SU-DHL-6 (cell line): ENCODE measurements at regions not wholly inside any gene's neighbourhood (a gene's known extent, or its start where the extent isn't known, plus 50 kb on each side); places are given as distances from the start of the nearest gene placed in this dataset.

Source experiments
- H2AFZ ChIP-seq: fragments of 200-600 bp; sonication (generic); 2 replicates; pipeline ENCODE4 v1.6.1; 2014; ENCODE audit warnings: low read depth, mild to moderate bottlenecking, moderate library complexity, mixed read lengths, antibody characterized with exemption, low read length; ENCODE audit not compliant: severe bottlenecking
- H3F3A ChIP-seq: fragments of 200-600 bp; shearing (Covaris generic); 2 replicates; pipeline ENCODE4 v1.6.0; 2016; ENCODE audit warnings: antibody characterized with exemption, mild to moderate bottlenecking; ENCODE audit not compliant: insufficient read depth
- H3K27ac ChIP-seq: fragments of 200-600 bp; sonication (generic); 2 replicates; pipeline ENCODE4 v1.5.1; 2016; ENCODE audit warnings: low read depth, mild to moderate bottlenecking, low read length, moderate library complexity, mixed read lengths
- H3K27me3 ChIP-seq: fragments of 200-600 bp; sonication (generic), shearing (Covaris generic); 2 replicates; pipeline ENCODE4 v1.6.0; 2014; ENCODE audit warnings: mild to moderate bottlenecking, low read length
- H3K36me3 ChIP-seq: fragments of 200-600 bp; sonication (generic); 2 replicates; pipeline ENCODE4 v1.6.1; 2014; ENCODE audit warnings: mild to moderate bottlenecking, low read length, mixed read lengths
- H3K4me2 ChIP-seq: fragments of 300-600, 200-600 bp; shearing (Covaris generic), sonication (generic); 2 replicates; pipeline ENCODE4 v1.6.0; 2014; ENCODE audit warnings: low read length, low read depth, mild to moderate bottlenecking; ENCODE audit not compliant: poor library complexity, severe bottlenecking
- H3K4me3 ChIP-seq: fragments of 200-600 bp; sonication (generic); 2 replicates; pipeline ENCODE4 v1.5.1; 2014; ENCODE audit warnings: antibody characterized with exemption, low read length, mild to moderate bottlenecking, mixed read lengths; ENCODE audit not compliant: insufficient read depth, poor library complexity, severe bottlenecking
- H3K79me2 ChIP-seq: fragments of 200-600 bp; sonication (generic); 2 replicates; pipeline ENCODE4 v1.6.1; 2014; ENCODE audit warnings: mild to moderate bottlenecking, low read length, moderate library complexity; ENCODE audit not compliant: insufficient read depth
- H3K9ac ChIP-seq: fragments of 200-600 bp; sonication (generic); 2 replicates; pipeline ENCODE4 v1.7.0; 2014; ENCODE audit warnings: mild to moderate bottlenecking, low read length
- H3K9me2 ChIP-seq: fragments of 200-600 bp; sonication (generic); replicated peaks from 2 replicates; pipeline ENCODE4 v1.6.1; 2014; ENCODE audit warnings: low read length; ENCODE audit not compliant: insufficient read depth
- H3K9me3 ChIP-seq: fragments of 200-600 bp; sonication (generic); 2 replicates; pipeline ENCODE4 v1.6.1; 2014; ENCODE audit warnings: low read length, mixed read lengths; ENCODE audit not compliant: insufficient read depth
- H4K20me1 ChIP-seq: fragments of 200-600 bp; sonication (generic); 2 replicates; pipeline ENCODE4 v1.6.1; 2014; ENCODE audit warnings: low read depth, mild to moderate bottlenecking, antibody characterized with exemption, low read length, moderate library complexity, mixed read lengths
- EZH2phosphoT487 ChIP-seq: fragments of 200-600 bp; sonication (generic), shearing (Covaris generic); conservative IDR thresholded peaks from 2 replicates; pipeline ENCODE4 v1.6.1; 2018; ENCODE audit warnings: mild to moderate bottlenecking, antibody characterized with exemption, low read length, moderate library complexity, mixed read lengths
- TF ChIP-seq, protein P1 (sequence below): fragments of 200-600 bp; sonication (generic); IDR thresholded peaks from one replicate; pipeline ENCODE4 v1.5.1; 2017; ENCODE audit warnings: antibody characterized with exemption, mild to moderate bottlenecking, low read length, moderate library complexity; ENCODE audit not compliant: insufficient read depth, poor library complexity, severe bottlenecking

GRCh38 chr17:52368886-52369285, 210.4 kb upstream of the CA10 start:
- Histone ChIP-seq H3K4me3 (no peak overlapping the region), H3K9me3 (no peaks in the 10 kb centered on the region), H3K27ac (no peak overlapping the region), H3K36me3 (no peaks in the 10 kb centered on the region), H2AFZ (no peak overlapping the region), H3K79me2 (no peaks in the 10 kb centered on the region), H3K9ac (no peak overlapping the region), H3K27me3 (no peaks in the 10 kb centered on the region), H3K9me2 (no peaks in the 10 kb centered on the region), H3K4me2 (no peak overlapping the region), H3F3A (no peaks in the 10 kb centered on the region), H4K20me1 (no peaks in the 10 kb centered on the region)
- no peak for TF ChIP-seq EZH2phosphoT487
- TF ChIP-seq, protein P1, sequence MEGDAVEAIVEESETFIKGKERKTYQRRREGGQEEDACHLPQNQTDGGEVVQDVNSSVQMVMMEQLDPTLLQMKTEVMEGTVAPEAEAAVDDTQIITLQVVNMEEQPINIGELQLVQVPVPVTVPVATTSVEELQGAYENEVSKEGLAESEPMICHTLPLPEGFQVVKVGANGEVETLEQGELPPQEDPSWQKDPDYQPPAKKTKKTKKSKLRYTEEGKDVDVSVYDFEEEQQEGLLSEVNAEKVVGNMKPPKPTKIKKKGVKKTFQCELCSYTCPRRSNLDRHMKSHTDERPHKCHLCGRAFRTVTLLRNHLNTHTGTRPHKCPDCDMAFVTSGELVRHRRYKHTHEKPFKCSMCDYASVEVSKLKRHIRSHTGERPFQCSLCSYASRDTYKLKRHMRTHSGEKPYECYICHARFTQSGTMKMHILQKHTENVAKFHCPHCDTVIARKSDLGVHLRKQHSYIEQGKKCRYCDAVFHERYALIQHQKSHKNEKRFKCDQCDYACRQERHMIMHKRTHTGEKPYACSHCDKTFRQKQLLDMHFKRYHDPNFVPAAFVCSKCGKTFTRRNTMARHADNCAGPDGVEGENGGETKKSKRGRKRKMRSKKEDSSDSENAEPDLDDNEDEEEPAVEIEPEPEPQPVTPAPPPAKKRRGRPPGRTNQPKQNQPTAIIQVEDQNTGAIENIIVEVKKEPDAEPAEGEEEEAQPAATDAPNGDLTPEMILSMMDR, result no peak

DNA sequence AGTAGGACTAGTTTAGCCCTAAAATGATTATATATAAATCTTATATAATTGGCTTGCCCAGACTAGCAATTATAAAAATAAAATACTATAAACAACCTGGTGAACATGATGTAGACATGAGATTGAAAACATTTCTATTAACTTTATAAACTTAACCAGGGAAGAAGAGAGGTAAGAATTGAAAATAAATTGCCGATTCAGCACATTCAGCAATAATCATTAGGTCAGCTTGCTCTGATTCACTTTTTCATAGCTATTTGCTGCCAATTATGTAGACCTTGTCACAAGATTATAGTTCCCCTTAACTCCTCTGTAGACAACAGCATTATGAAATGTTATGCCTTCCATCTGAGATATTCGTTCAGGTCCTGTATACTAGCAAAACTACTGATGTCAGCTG, 199.3 kb upstream of the CA10 start:
- TF ChIP-seq, protein P1, result no peak
- TF ChIP-seq EZH2phosphoT487, result no peak
- Histone ChIP-seq H3K9ac (no peak overlapping the region), H3K36me3 (no peaks in the 10 kb centered on the region), H3K27ac (no peak overlapping the region), H3K27me3 (no peaks in the 10 kb centered on the region), H3K9me2 (no peaks in the 10 kb centered on the region), H3K4me2 (no peak overlapping the region), H3K79me2 (no peaks in the 10 kb centered on the region), H2AFZ (no peak overlapping the region), H3F3A (no peaks in the 10 kb centered on the region), H4K20me1 (no peaks in the 10 kb centered on the region), H3K9me3 (peaks cover 5% of the 10 kb centered on the region; the same call in 1 of the 2 replicates), H3K4me3 (no peak overlapping the region)

GRCh38 chr17:52336796-52337195, 178.3 kb upstream of the CA10 start:
- no peak overlapping the region for H3K27ac ChIP-seq
- H2AFZ ChIP-seq, result no peak overlapping the region
- H3K4me3 ChIP-seq, result no peak overlapping the region
- no peak for TF ChIP-seq EZH2phosphoT487
- TF ChIP-seq, protein P1, result no peak
- H3K9ac ChIP-seq, result no peak overlapping the region
- H3K9me2 ChIP-seq, result no peaks in the 10 kb centered on the region
- no peaks in the 10 kb centered on the region for H3F3A ChIP-seq
- no peak overlapping the region for H3K4me2 ChIP-seq
- H3K79me2 ChIP-seq, result no peaks in the 10 kb centered on the region
- H4K20me1 ChIP-seq, result no peaks in the 10 kb centered on the region
- H3K9me3 ChIP-seq, result no peaks in the 10 kb centered on the region
- no peaks in the 10 kb centered on the region for H3K27me3 ChIP-seq
- H3K36me3 ChIP-seq, result no peaks in the 10 kb centered on the region

GRCh38 chr17:52306314-52306713, 147.8 kb upstream of the CA10 start:
- Histone ChIP-seq H3K79me2 (no peaks in the 10 kb centered on the region), H3F3A (no peaks in the 10 kb centered on the region), H3K27ac (no peak overlapping the region), H3K4me2 (no peak overlapping the region), H4K20me1 (no peaks in the 10 kb centered on the region), H3K27me3 (no peaks in the 10 kb centered on the region), H2AFZ (no peak overlapping the region), H3K36me3 (no peaks in the 10 kb centered on the region), H3K4me3 (no peak overlapping the region), H3K9me3 (no peaks in the 10 kb centered on the region), H3K9me2 (no peaks in the 10 kb centered on the region), H3K9ac (no peak overlapping the region)
- TF ChIP-seq, protein P1, result no peak
- TF ChIP-seq EZH2phosphoT487, result no peak
